ENCODE measurements at regions not wholly inside any gene's neighbourhood (a gene's known extent, or its start where the extent isn't known, plus 50 kb on each side); places are given as distances from the start of the nearest gene placed in this dataset.

GRCh38 chr14:57058319-57058718, 210.4 kb downstream of the EXOC5 start:
- TF ChIP-seq CTCF (conservative IDR thresholded peaks at IDR 0.05 in 1 of 2, IDR thresholded peaks at IDR 0.05 in 1 of 2; ENCODE audit: extremely low read depth in 1 of 2, insufficient read depth in 1 of 2, low read depth in 1 of 2, low read length in 2 of 2) = no peak
- no peak for TF ChIP-seq EZH2 (IDR thresholded peaks at IDR 0.05; ENCODE audit: borderline replicate concordance, low read length)
